Ramos (cell line): ENCODE measurements at regions not wholly inside any gene's neighbourhood (a gene's known extent, or its start where the extent isn't known, plus 50 kb on each side); places are given as distances from the start of the nearest gene placed in this dataset.

ENCODE experiments used
- in situ Hi-C: fragments of 300-500 bp; cut with MboI; formaldehyde crosslinking; loops from one replicate; pipeline ENCODE4 v1.14.3; 2022; ENCODE audit warnings: low sequenced_read_pairs; ENCODE audit not compliant: unreplicated experiment

DNA sequence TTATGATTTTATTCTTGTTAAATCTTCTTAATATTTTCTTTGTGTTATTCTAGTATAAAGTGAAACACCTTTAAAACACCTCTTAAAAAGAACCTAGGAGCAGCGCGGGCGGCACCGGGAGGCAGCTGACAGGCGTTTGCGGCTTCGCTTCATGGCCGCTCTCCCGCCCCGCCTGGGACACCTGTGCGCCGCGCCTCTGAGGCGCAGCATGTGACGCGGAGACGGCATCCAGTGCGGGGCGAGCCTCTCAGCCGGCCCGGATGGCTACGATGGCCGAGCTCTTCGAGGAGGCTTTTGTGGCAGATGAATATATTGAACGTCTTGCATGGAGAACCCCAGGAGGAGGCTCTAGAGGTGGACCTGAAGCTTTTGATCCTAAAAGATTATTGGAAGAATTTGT, 1592.7 kb downstream of the TECRL start:
- in situ Hi-C loops = no loop called here

DNA sequence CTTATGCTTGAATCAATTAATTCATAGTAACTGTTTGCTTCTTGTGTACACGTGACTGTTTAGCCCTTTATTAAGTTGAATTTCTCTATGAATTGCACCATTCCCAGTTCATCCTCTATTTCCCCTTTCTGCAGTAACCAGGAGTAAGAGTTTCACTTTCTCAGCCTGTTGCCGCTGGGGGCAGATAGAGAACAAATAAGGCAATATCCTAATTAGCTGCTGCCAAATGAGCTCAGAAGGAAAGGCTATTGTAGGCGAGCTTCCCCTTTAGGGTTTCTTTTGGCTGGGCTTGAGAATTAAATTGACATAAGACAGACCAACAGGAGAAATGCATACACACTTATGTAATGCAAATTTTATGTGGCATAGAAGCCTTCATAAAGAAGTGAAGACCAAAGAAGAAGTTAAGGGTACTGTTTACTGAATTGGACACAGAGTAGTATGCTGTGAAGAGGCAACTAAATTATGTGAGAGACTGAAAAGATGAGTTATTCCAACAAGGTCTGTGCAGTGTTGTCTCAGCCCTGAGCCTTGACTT, 1594.7 kb downstream of the TECRL start:
- in situ Hi-C loops = no loop called here

DNA sequence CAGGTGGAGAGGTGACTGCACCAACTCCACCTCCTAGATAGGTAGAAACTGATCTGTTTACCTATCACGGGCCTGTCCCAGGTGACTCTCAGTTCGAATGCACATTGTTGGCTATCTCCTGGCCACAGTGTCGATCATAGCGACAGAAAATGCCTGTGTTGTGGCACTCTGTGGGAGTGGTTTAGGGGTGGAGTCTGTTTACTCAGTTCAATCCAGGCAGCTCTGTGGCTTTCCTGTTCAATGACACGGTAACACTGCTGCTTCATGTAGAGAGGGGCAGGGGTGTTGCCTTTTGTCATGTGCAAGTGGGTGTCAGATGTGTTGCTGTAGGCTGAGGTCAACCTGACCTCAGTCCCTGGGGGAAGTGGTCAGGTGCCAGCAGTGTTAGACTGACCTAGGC, 1602.4 kb downstream of the TECRL start:
- in situ Hi-C loops = no loop called here

DNA sequence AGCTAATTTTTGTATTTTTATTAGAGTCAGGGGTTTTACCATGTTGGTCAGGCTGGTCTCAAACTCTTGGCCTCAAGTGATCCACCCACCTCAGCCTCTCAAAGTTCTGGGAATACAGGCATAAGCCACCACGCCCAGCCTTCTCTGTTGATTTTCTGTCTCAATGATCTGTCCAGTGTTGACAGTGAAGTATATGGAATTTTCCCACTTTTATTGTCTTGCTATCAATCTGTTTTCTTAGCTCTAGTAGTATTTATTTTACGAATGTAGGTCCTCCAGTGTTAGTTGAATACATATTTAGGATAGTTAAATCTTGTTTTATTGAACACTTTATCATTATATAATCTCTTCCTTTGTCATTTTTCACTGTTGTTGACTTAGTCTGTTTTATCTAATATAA, 1603.9 kb downstream of the ADGRL3 start:
- in situ Hi-C loops = no loop called here

DNA sequence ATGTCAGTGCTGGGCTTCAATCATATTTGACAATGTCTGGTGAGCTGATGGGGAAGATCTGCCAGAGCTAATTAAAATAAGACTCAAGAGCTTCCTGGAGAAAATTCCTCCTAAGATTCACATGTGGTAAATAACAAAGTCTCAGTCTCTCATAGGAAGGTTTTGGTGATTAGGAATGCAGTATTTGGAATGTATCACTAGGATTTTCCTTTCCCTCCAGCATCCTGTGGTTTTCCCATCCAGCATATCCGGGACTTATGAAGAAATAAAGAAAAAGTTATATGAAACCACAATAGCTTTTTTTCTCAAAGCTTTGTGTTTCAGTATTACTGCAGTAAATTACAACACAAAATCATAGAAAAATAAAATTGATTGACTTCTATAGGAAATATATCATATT, 1597.1 kb downstream of the ADGRL3 start:
- in situ Hi-C loops = no loop called here

DNA sequence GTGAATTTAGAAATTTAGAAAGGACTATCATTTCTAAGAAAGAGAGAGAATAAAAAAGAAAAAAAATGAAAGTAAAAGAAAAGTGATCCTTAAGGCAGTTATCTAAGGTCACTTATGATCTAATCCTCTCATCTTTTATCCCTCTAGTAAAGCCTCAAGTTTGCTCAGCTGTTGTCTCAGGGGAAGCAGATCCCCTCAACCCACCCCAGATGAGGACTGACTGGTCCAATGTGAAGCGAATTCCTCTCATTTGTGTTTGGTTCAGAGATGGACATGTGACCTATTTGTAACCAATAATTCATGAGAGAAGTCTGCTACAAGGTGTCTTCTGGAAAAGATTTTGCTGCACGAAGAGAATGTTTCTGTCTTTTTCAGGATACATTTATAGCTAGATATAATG, 1591.3 kb downstream of the ADGRL3 start:
- in situ Hi-C loops = no loop called here

DNA sequence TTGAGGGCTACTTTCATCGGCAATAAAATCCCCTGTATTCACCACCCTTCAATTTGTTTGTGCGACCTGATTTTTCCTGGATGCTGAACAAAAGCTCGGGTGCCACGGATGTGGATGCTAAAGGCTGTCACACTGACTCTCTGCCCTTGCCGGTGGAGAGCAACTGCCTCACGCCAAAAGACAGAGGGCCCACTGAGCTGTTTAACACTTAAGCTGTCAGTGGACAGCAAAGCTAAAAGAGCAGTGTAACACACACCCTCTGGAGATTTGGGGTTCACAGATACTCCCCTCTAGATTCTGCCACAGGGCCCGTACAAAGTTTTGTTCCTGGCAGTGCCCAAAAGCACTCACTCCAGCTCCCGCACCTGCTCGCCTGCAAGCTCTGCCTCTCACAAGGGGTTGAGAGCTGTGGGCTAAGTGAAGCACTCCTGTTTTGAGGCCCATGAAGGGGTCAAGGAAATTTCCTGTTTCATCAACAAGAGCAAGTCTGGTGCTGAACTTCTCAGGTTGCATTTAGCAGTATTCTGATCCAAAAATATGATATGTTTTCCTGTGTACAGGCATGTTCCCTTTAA, 1571.9 kb downstream of the ADGRL3 start:
- in situ Hi-C loops = no loop called here

DNA sequence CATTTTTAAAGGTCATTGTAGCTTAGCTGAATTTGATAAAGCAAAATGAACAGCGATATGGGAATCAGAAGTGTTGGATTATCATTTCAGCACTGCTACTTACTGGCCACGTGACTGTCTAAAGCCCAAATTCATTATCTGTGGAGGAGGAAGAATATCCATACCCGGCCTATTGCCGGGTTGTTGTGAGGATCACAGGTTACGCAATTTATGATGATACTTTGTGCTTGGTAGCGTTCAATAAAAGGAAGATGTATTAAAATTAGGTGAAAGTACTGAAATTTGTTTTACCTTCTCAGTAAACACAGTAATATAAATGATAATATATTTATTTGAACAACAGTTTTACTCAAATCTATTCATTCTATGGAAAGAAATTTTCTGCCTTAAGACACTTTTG, 1540.2 kb downstream of the ADGRL3 start:
- in situ Hi-C loops = no loop called here

DNA sequence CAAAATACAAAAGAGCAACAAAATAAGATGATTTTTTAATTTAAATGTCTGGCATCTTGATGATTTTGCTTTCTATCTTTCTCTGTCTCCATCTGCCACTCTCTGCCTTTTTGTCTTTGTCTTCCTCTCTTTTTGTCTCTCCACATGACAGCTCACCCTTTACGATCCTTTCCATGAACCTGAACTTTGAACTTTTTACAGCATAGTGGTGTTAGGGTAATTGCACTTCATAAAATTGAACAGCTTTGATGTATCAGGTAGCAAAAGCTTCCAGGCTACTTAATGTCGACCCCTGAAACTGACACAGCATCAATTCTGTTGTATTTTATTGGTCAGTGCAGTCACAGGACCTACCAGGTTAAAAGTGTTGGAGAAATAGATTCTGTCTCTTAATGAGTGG, 1517.0 kb downstream of the ADGRL3 start:
- in situ Hi-C loops = no loop called here

DNA sequence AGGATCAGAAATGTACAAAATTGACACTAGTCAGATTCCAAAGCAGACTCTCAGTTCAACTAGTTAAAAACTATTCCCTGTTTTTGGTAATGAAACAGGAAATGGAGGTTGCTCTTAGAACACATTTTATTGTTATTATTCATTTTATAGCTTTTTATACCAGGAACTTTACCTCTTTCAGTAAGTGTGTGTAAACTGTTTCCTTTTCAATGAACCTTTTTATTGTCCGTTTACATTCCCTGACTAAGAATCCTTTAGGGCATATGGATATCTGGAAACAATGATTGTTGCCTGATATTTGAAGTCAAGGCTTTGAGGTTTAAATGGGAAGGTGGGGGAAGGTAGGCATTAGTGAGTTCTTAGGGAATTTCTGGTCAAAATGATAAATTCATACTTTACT, 1511.4 kb downstream of the ADGRL3 start:
- in situ Hi-C loops = no loop called here

DNA sequence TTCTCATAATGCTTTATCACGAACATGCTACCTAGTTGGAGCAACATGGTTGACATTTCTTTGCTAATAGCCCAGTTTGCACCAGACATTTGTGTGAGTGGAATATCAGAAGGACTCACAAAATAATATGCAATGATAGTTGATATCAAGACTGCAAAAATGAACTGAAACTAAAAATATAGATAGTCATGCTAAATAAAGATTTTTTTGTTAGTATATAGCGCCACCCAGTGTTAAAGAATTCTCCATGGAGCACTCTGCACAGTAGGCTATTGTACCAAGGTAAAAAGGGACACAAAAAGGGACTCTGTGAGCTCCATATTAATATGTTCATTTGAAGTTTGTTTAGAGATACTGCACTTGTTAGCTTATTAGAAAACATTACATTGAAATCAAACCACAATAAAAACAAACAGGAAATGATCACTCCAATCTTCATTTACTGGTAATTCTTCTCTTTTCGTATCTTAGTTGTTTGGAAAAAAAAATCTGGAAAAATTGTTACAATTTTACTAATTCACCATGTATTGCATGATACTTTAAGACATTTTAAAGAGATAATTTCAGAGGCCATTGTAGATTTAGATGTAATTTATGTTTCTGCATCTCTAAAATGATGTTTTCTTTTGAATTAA, 1509.6 kb downstream of the ADGRL3 start:
- in situ Hi-C loops = no loop called here

DNA sequence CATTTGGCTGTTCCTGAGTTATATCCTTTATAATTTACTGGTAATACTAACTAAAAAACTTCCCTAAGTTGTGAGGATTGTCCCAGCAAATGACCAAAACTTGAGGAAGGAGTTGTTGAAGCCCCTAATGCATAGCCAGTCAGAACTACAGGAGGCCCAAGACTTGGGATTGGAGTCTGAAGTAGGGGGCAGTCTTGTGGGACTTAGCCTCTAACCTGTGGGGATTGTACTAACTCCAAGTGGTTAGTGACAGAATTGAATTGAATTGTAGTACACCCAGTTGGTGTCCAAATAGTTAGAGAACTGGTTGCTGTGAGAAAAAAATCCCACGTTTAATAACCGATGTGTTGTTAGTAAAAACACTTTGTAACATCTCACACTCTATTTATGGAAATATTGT, 1506.3 kb downstream of the ADGRL3 start:
- in situ Hi-C loops = no loop called here

DNA sequence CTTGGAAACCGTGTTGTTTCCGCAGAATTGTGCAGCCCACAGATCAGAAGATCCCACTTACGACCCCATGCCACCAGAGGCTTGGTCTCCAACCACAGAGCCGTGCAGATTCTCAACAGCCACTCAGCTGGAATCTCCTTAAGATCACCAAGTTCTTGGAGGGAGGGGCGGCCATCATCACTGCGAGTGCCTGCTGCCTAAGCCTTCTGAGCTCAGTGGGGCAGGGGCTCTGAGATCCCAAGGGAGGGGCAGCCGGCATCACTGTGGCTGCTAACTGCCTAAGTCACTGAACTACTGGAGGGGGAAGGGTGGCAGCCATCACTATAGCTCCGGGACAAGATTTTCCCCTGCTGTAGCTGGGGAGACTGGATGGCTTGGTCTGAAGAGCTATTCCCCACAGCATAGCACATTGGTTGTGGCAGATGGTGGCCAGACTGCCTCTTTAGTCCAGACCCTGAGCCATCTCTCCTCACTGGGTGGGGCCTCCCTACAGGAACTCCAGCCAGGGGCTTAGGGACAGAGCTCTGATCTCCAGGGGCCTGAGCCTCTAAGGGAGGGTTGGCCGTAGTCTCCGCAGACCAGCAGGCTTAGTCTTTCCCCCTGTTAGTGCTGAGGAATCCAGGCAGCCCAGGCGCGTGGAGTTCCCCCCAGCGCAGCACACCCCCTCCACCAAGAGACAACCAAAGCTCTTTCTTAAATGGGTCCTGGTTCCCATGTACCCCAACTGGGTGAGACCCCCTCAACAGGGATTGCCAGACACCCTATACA, 1483.9 kb downstream of the ADGRL3 start:
- in situ Hi-C loops = no loop called here

DNA sequence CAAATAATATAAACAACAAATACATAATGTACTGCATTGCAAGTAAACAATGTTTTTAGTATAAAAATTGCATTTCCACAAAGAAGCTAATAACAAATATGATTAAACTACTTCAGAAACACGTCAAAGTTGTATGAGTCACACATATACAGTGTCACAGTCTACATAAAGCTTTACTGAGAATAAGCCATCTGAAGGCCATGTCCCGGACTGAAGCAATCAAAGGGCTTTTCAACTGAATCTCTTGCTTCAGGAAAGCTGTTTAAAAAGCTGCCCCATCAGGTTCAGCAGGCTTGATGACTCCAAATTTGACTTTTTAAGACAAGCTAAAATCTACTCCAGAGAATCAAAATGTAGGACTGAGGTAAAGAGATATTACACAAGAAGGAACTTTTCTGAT, 1476.8 kb downstream of the ADGRL3 start:
- in situ Hi-C loops = no loop called here

DNA sequence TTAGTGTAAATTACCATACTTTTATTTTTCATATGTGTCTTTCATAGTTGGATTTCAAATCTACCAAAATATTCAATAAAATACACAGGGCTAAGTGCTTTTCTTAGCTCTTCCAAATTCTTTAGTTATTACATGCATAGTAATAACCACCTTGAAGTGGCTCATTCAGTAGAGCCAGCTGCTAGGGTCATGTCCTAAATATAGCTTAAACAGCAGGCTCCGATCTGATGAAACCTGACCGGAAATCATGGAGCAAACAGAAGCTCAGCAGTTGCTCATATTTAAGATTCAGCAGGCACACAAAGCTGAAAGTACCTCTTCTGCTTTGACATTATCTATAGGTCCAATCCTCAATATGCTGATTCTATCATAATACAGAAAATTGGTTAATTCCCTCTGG, 1470.4 kb downstream of the ADGRL3 start:
- in situ Hi-C loops = no loop called here

DNA sequence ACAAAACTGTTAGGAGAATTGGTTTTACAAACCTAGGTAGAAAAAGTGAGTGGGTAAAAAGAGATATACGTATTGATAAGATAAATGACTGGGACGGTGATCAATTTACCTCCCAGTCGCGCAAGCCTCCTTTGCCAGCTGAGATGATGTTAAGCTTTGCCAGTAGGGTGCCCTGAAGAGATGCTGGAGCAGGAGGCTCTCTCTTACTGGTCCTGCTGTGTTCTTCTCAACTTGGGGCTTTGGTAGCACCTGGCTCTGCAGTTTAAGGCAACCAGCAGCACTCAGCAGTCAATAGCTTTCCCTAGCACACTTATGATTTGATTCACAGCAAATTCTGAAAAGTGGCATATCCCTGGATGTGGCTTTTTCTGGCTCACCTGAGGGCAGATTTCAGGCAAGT, 1461.7 kb downstream of the ADGRL3 start:
- in situ Hi-C loops = no loop called here

DNA sequence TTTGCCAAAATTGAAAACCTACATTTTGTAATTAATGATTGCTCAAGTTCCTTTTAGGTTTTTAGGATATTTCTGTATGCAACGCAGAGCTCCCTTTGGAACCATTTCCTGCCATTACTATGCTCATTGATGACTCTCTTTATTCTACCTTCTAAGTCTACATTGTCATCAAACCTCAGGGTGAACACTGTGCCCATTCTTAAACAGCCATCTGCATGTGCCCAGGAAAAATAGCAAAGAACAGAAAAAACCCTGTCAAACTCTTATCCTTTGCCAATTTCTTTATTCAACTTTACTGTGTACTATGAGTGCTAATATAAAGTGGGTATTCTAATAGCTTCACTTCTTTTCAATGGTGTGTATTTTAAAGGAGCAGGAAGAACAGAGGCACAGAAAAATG, 1455.9 kb downstream of the ADGRL3 start:
- in situ Hi-C loops = no loop called here

DNA sequence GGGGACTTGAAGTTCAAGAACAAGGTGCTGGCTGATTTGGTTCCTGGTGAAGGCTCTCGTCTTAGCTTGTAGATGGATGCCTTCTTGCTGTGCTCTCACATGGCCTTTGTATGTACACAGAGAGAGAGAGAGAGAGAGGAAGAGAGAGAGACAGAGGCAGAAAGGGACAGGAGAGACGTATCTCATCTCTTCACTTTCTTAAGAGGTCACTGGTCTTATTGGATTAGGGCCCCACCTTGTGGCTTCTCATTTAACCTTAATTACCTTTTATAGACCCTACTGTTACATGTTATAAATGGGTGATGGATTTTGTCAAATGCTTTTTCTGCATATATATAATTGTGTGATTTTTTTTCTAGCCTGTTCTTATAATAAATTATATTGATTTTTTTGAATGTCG, 1444.2 kb downstream of the ADGRL3 start:
- in situ Hi-C loops = no loop called here

DNA sequence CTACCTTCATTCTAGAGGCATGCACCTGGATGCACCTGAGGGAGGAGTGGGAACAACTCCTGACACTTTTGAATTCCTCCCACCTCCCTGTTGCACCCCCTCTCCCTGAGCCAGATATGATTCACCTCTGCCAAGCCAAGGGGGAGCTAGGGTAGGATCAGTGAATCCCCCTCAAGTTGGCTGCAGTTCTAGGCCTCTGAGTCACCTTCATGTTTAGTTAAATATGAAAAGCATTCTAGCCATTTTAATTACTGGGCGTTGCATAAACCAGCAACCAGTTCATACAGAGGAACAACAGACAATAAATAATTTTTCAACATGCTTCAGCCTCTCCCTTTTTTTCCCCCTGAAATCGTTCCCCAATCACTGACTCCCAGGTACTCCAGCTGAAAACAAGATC, 1440.2 kb downstream of the ADGRL3 start:
- in situ Hi-C loops = no loop called here

DNA sequence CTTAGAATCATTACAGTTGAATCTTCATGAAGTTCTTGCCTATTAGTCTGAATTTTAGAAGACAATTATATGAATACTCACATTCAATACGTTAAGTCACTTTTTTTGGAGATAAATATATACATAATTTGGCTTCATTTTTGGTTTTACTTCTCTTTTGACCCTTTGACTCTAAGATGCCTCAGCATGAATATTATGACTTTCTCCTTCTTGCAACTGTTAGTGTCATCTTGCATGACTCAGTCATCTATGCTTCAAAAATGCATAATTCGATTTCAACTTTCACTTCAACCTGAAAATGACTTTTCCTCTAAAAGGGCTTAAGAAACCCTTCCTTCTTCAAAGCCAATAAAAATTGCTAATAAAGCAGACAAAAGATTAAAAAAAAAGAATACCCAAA, 1427.5 kb downstream of the ADGRL3 start:
- in situ Hi-C loops = no loop called here

DNA sequence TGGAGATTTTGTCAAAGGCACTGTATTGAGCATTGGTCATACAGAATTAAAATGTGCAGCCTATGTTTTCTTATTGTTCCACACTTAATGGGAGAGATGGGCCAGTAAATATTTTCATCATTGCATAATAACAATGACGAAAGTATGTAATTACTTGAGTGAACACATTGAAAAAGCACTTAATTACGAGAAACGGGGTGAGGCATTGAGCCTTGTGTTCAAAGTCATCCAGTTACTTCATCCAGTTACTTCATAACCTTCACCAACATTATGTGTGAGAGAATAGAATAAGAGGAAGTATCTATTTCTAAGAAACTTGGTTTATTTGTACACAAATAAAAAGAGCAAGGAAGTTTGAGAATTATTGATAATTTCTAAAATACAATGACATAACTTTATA, 1427.0 kb downstream of the ADGRL3 start:
- in situ Hi-C loops = no loop called here

DNA sequence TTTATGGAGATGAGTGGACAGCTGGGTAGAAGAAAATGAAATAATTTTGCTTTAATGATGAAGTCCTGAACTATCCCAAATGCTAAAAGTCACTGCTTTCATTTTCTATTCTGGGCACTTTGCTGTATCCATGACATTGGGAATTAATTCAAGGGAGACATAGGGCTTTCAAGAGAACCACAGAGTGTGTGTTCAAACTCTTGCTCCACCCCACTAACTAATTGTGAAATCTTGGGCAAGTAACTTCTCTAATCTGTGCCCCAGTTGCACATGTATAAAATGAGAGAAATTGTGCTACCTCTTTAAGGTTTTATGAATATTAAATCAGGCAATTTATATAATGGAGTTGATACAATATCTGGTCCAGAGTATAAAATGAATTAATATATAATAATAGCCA, 1422.0 kb downstream of the ADGRL3 start:
- in situ Hi-C loops = no loop called here
